Hepatic stellate cell (primary cell): ENCODE measurements at regions not wholly inside any gene's neighbourhood (a gene's known extent, or its start where the extent isn't known, plus 50 kb on each side); places are given as distances from the start of the nearest gene placed in this dataset.

Experiments used
- DNase-seq: peaks from one replicate; pipeline ENCODE4 v3.0.0; 2011; ENCODE audit warnings: low spot score

DNA sequence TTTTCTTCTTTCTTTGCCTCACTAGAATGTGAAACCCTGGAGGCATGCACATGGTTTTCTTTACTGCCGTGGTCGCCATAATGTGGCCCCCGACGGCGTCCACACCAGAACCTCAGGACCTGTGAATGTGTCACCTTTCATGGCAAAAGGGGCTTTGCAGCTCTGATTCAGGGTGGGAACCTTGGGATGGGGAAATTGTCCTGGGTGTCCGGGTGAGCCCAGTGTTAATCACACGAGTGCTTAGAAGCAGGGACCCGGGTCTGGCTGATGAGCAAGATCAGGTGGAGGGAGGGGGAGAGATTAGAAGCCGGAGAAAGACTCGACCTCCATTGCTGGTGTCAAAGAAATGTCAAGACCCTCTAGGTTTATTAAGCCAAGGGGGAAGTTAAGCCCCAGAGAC is 74.7 kb upstream of the SHISAL1 start:
- no peak for DNase-seq

DNA sequence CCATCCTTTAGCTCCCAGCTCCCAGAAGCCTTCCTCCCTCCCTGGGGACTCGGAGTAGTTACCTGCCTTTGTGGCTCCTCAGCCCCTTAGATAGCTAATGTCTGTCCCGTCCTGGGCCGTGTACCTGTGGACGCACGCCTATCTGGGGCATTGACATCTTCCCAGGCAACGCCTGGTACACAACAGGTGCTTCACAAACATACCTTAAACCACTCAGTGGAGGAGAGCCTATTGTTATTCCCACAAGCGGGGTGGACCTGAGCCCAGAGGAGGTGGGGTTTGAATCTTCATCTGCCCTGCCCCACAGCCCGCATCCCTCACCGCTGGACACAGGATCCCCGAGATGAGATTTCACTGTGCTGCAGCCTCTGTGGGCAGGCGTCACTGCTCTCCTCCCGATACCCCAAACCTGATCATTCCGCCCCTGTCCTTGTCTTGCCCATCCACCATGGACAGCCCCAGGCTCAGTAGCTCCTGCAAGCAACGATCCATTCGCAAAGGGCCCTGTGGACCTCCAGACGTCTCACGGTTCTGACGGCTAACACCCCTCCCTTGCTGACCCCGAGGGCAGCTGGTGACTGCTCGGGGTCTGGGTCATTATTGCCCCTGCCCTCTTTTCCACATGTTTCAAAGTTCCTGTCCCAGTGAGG is 73.8 kb upstream of the SHISAL1 start:
- no peak for DNase-seq

DNA sequence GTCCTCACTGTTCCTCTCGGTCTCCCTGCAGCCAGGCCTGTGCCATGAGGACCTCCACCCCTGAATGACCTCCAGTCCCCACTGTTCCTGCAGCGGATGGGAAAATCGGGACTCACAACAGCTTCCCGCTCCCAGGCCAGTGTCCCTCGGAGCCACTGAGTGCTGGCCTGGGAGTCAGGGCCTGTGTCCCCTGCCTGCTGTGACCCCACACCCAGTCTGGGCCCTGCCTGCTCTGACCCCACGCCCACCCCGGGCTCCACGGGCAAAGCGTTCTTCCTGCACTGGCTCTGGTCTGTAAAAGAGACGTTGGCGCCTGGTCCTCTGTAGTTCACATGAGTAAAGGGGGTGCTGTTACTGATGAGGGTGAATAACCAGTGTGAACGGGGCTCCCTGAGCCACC is 73.0 kb upstream of the SHISAL1 start:
- no peak for DNase-seq

DNA sequence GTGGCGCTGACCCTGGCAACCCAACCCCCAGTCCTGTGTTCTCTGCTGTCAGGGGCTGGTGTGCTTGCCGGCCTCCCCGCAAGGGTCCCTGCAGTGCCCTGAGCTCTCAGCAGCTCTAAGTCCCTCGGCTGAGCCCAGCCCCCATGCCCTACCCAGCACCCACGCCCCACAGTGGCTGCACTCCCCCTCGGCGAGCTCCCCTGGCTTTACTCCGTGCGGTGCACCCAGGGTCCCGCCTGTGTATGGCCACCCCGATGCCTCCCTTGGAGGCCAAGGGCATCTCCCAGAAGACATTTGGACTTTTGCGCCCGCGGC is 72.5 kb upstream of the SHISAL1 start:
- DNase-seq, result no peak

DNA sequence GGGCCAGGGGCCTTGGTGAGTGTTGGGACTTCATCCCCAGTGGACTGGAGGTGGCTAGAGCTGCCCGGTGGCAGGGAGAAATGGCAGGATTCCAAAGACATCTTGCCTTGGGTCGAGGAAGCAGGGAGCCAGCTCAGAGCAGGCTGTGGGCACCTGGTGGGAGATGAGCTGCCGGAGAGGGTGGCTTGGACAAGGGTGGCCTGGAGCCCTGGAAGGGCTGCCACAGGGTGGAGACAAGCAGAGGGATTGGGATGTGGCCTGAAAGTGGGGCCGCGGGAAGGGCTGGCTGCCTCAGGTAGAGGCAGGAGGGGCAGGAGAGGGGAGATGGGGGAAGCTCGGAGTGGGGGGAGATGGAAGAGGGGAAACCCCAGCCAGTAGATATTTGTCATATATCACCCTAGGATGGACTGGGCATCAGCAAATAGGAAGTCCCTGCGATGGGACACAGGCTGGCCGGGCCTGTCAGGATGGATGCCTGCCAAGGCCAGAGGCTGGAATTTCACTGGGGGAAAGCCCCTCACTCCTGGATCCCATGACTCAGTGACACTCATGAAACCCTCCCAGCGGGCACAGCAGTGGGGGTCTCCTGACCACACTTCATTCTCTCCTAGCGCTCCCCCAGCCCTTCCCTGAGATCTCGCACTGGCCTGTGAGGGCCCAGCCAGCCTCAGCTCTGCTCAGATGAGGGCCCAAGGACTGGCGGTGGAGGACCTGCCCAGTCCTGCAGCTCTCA is 72.0 kb upstream of the SHISAL1 start:
- DNase-seq, result no peak

DNA sequence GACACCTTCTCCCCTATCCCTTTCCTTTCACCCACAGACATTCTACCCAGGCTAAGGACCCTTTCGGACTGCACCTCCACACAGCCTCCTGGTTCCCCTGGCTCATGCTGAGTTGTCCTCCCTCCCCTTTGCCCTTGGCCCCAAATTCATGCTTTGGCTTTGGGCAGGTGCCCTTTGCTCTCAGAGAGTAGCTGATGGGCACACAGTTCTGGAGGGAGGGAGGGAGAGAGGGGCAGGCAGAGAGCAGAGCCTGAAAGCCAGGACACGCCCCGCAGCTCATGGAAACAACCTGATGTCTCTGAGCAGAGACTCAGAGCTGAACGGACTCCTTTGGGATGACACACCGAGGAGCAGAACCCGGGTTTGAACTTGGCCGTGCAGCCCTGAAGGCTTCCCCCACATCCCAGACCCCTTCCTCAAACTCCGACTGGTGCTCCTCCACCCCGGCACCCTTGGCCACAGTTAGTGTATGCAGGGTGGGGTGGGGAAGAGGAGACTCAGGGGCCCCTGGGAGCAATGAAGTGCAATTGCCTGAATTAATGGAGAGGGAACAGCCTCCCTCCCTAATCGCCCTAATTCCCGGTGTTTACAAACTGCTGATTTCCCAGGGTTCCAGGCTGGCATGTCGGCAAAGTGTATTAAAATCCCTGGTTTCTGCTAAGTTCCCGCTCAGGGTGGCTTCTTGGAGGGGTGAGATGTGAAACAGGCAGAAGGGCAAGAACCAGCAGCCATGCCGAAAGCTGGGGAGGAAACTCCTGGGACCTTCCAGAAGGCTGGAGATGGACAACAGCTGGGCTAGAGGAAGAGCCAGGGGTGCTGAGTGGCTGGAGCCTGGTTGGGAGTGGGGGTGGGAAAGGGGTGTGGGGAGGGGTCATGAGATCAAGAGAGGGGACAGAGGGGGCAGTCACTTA is 71.2 kb upstream of the SHISAL1 start:
- DNase-seq, result no peak

DNA sequence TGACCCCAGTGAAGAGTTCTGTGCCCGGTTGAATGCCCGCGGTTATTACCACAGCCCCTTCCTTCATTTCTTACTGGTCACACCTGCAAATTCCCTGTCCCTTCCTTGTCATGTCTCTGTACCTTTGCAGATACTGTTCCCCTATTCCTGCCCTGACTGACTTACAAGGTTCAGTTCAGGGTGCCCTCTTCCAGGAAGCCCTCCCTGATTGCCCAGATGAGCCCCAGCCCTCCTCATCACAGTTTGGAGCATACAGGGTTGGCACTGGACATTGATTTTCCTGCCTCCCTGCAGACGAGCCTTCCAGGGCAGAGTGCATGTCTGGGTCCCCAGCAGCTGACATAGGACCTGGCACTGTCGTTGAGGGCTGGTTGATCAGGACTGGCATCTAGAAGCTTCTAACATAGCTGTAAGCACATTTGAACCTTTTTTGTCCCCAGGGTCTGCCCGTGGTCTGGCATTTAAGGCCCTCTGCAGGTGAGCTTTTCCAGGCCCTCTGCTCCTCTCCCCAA is 70.4 kb upstream of the SHISAL1 start:
- no peak for DNase-seq

DNA sequence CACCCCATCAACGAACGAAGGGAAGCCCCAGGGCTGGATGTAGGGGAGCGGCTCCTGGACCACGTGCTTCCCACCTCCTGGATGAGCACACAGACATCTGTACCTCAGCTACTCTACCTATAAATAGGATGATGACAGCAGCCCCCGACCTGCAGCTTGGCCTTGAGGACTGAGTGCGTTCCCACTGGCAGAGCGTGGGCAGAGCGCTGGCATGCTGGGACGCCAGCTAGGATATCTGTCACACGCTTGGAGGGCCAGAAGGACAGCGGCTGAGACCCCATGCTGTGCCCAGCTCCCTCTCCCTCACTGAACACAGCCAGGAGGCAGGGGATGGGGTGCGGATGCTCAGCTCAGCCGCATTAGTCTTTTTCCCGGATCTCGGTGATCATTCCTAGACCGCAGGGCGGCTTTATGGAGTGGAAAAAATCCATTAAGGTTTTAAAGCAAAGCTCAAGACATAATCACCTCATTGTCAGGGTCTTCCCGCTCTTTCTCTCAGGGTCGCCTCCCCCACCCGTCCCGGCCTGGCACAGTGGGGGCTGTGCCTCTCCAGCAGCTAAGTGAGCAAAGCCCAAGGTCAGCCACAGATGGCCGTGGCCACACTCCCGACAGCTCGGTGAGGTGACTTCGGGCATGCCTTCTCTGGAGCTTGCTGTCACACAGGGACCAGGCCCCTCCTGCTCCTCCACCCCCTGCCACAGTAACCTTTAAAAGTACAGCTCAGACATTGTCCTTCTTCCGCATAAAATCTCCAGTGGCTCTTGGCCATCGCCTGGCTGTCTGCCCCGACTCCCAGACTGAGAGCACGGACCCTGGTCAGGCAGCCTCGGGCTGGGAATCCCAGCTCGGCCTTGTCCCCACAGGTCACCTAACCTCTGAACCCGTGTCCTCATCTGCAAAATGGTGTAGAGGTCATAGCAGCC is 69.6 kb upstream of the SHISAL1 start:
- no peak for DNase-seq

DNA sequence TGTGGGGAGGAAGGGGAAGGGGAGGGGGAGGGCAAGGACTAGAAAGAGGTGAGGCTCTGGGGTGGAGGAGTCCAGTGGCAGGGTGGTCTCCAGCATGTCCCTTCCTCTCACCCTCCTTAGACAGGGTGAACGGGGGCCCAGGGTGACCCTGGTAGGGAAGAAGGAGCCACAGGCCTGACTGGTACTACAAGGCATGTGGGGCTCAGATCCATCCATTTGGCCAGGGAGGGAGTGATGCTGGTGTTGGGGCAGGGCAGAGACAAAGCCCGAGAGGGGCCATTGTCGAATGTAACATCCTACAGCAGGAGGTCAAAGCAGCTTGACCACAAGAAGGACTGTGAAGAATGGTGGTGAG is 69.0 kb upstream of the SHISAL1 start:
- DNase-seq, result no peak

DNA sequence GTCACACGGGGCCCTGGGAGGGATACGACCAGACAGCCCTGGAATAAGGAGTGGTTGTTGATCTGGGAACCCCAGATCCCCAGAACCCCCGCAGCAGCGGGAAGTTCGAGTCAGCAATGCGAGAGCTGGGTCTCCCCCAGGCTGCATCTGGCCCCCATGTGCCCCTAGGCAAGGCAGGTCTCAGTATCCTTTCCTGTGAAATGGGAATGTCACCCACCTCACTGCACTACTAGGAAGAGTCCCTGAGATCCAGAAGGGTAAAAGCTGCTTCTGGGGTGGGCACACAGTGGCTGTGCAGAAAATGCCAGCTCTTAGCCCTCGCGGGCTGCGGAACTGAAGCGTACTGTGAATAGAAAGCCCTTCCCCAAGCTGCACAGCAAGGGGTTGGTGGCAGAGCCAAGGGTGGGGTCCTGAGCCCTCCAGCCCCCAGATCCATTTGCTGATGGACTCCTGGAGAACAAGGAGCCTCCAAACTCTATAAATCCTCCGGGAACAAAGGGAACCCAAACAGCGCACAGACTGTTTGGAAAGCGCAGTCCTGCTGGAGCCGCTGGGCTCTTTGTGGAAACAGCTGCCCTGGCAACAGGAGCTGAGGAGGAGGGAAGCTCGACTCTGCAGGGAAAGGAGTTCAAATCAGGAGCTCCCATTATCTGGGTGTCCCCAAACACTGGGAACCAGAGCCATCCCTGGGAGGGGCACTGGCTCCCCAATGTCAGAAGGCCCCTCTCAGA is 68.2 kb upstream of the SHISAL1 start:
- no peak for DNase-seq

DNA sequence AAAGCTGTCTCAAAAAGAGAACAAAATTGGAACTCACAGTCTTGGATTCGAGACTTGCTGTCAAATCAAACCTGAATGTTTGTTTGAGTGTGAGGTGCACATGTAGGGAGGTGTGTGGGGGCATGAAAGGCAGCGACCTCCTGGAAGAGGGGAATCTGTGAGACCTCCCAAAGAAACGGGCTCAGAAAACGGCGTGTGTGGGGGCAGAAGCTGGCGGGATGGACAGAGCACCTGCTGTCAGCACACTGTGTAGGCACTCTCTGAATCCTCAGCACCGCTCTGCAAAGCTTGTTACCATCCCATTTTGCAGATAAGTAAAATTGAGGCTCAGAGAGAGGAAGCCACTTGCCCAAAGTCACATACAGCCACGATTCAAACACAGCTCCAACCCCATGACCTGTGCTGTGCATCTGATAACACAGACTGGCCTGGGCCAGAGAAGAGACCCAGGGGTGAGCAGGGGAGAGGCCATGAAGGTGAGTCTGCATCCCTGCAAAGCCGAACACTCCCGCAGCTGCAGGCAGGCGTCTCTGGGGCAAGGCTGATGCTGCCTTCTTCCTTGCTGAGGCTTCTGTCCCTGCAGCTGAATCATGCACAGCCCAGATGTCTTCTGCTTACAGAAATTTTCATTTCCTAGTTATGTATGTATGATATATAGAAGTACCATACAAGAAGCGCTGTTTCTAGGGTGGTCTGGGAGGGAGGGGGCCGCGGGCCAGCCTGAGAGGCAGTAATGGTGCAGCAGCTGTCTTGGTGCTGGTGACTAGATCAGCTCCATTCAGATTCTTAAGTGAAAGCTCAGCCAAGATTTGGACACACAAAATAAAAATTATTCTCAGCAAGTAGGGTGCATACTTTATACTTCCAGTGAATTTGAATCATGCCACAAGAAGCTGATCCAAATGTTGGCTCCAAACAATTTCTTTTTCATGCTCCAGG is 67.3 kb upstream of the SHISAL1 start:
- no peak for DNase-seq

DNA sequence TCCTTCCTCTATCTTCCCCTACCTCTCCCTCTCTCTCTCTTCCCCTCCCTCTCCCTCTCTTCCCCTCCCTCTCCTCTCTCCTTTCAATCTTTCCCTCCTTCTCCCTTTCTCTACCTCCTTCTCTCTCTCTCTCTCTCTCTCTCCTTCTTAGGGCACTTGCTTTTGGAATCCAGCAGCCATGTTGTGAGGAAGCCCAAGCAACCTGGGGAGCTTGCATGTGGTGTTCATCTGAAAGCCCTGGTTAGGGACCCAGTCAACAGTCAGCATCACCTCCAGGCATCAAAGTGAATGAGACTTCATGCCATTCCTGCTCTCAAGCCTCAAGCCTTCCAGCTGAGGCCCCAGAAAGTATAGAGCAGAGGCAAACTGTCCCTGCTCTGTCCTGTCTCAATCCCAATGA is 65.6 kb upstream of the SHISAL1 start:
- DNase-seq, result no peak

DNA sequence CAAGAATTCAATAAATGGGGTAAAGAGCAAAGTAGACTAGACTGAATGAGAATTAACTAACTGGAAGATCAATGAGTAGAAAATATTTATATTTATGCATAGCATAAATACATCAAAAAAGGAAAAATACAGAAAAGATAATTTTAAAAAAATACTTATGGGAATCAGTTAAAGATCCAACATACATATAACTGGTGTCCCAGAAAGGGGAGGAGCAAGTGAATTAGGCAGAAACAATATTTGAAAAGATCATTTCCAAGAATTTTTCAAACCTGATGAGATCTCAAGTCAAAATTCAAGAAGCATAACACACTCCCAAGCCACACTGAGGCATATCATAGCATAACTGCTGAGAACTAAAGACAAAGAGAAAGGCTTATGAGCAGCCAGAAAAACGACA is 62.7 kb upstream of the SHISAL1 start:
- no peak for DNase-seq

DNA sequence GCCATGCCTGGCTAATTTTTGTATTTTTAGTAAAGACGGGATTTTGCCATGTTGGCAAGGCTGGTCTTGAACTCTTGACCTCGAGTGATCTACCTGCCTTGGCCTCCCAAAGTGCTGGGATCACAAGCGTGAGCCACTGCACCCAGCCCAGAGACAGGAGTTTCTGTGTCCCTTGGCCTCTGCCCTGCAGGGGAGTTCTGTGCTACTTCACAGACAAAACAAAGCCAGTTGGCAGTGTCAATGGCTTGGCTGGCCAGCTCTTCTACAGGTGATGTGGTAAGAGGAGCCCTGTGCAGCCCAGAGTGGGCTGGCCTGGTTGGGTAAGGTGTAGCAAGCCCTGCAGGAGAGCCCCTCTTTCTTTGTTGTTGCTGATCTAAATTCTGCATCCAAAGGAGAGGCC is 60.5 kb upstream of the SHISAL1 start:
- no peak for DNase-seq

DNA sequence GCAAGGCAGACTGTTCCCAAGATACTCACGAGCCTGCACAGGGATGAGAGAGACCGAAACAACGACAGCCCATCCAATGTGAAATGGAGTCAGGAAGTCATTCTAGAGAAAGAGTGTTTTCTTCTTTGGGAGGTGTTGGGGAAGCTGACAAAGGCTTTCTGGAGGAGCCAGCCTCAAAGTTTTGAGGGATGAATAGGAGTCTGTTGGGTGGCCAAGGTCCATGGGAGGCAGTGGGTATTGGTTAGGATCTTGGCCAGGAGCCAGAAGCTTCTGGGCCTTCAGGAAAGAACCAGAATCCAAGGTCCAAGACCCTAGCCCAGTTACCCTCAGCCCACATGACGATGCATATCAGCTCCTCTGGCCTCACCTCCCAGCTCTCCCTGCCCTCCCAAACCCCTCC is 59.9 kb upstream of the SHISAL1 start:
- DNase-seq, result no peak

DNA sequence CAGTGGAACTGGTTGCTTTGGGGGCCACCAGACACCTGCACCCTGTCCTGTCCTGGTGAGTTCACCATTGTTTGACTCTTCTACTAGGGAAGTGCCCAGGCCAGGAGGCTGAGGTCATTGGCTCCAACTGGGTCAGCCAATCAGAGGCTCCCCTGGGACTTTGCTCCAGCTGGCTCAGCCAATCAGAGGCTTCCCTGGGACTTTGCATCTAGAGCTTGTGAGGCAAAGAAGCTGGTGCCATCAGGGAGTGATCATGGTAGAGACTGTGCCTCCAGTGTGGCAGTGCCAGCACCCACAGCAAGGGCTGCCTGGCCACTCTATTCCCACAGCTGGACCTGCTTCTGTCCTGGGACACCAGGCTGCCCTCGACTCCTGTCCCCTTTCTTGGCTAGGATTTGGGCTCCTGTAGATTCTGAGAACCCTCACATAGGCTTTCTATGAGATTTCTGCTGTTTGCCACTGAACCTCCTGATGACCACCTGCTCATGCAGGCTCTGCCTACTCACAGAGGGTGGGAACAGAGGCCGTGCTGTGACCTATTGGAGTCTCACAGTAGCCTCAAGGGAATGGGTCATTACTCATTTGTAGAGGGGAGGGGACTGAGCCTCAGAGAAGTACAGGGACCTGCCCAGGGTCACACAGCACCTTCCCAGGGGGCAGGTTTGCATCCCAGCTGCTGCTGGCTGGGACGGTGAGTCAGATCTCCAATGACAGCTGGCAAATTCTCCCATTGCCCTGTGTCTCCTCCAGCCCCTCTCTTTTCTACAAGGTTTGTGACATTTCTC is 59.2 kb upstream of the SHISAL1 start:
- no peak for DNase-seq

DNA sequence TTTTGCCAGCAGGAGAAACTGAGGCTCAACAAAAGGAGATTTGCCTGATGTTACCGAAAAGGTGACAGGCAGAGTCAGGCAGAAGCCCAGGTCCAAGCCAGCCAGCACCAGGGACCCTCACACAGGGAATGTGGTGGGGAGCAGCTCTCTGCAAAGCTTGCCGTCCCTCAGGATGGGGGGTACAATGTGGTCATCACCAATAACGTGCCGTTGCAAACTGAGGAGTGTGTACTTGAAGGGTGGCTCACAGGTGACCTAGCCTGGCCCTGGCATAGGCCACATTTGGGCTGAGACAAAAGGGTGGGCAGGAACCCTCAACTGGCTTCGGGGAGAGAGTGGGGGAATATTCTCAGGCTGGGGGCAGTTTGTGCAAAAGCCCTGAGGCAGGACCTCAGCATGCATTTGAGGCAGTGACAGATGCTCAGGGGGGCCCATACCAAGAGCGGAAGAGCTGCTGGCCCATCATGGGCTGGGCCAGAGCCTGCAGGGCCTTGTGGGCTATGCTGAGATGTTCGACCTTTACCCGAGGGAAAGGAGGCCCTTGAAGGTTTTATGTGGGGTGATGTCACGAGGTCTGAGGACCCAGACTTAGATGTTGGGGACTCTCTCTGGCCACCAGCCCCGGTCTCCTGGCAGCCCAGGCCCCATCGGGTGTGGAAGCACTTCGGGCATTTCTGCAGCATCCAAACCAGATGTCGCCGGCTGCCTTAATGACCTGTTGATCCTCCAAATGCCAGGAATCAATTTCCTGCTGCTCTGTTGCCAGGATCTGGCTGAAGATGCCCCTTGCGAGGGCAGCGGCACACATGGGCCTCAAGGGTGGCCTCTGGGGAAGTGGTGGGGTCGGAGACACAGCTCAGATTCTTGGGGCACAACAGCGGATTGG is 57.4 kb upstream of the SHISAL1 start:
- no peak for DNase-seq

DNA sequence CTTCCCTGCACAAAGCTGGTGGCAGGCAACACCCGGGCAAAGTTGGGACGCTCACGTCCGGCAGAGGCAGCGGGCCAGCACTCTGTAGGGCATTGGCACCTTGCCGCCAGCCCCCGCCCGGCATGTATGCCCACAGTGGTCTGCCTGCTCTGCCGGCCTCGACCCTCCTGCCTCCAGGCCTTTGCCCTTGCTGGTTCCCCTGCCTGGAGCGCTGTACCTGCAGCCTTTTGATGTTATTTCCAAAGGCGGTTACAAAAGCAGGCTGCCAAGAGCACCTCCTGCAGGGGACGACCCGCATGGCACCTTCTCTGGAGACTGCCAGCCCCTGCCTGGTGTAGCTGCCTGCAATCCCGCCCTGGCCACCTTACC is 56.5 kb upstream of the SHISAL1 start:
- no peak for DNase-seq
